ENCODE measurements at regions not wholly inside any gene's neighbourhood (a gene's known extent, or its start where the extent isn't known, plus 50 kb on each side); places are given as distances from the start of the nearest gene placed in this dataset.

DNA sequence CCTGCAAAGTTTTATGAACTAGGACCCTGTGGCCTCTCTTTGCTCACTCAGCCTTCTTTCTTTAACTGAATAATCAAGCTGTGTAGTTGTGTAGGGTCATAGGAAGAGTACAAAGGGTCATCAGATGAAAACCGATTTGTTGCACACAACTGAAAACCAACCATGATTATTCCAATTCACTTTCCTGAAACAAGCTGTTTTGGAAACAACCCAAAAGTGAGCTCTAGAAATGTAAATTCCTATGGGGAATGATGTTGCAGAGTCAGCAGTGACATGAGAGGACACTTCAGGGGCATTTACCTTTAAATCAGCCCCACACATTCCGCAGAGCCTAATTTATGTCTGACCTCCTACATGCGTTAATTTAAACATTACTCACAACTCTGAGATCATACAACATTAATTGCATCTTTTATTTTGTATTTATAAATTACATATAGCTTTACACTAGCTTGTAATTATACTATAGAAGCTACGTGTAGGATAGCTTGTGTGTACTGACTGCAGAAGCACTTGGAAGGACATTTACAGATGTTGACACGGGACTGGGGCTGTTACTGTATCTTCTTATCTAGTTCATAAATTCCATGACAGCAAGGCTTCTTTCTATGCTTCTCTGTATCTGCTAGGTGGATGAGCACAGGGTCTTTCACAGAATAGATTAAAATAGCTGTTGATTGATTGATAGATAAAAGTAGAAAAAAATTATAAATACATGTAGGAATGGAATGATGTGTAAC, 139.9 kb upstream of the AKR1E2 start:
- TF ChIP-seq CTCF (conservative IDR thresholded peaks at IDR 0.05; ENCODE audit: low read depth, low read length), result no peak
- no peak overlapping the region for H3K4me3 ChIP-seq (ENCODE audit: low read depth, low read length)
- DNase-seq (ENCODE audit: low read depth), result no peak

- no peak overlapping the region for H3K4me3 ChIP-seq (ENCODE audit: low read depth, low read length)
- no peak for DNase-seq (ENCODE audit: low read depth)
- no peak for TF ChIP-seq CTCF (conservative IDR thresholded peaks at IDR 0.05; ENCODE audit: low read depth, low read length)
Observed at GRCh38 chr10:4685491-4685890, 140.5 kb upstream of the AKR1E2 start.

DNA sequence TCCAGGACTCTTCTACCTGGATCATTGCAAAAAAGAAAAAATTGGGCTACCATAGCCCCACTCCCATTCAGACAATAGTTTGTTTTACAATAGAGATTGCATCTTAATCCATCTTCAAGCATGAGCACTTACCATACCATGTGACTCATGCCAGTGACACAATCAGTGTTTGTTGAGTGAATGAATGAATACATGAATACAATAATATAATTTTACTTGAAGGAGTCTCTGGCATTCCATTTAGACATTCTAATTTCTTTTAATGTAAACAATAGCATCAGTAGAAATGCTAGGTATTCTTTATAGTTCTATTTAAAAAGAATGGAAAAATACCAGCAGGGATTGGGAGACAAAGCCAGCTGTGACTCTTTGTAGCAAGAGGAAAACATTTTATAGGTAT, 141.6 kb upstream of the AKR1E2 start:
- H3K4me3 ChIP-seq (ENCODE audit: low read depth, low read length), result no peak overlapping the region
- DNase-seq (ENCODE audit: low read depth), result no peak
- no peak for TF ChIP-seq CTCF (conservative IDR thresholded peaks at IDR 0.05; ENCODE audit: low read depth, low read length)

DNA sequence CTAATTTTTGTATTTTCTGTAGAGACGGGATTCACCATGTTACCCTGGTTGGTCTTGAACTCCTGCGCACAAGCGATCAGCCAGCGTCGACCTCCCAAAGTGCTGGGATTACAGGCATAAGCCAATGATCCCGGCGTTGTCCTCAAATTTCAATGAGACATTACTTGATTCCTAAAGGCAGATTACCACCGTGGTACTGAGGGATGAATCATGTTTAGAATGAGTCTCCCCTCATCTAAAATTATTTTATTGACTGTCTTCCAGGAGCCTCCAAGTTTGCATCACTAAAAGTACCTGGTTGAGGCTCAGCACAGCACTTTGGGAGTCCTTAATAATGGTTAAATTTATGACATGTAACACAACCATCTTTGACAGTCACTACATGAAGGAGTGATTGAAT, 142.2 kb upstream of the AKR1E2 start:
- no peak for DNase-seq (ENCODE audit: low read depth)
- no peak for TF ChIP-seq CTCF (conservative IDR thresholded peaks at IDR 0.05; ENCODE audit: low read depth, low read length)
- H3K4me3 ChIP-seq (ENCODE audit: low read depth, low read length), result no peak overlapping the region

GRCh38 chr10:4683137-4683536, 142.9 kb upstream of the AKR1E2 start:
- no peak for TF ChIP-seq CTCF (conservative IDR thresholded peaks at IDR 0.05; ENCODE audit: low read depth, low read length)
- no peak overlapping the region for H3K4me3 ChIP-seq (ENCODE audit: low read depth, low read length)
- no peak for DNase-seq (ENCODE audit: low read depth)

DNA sequence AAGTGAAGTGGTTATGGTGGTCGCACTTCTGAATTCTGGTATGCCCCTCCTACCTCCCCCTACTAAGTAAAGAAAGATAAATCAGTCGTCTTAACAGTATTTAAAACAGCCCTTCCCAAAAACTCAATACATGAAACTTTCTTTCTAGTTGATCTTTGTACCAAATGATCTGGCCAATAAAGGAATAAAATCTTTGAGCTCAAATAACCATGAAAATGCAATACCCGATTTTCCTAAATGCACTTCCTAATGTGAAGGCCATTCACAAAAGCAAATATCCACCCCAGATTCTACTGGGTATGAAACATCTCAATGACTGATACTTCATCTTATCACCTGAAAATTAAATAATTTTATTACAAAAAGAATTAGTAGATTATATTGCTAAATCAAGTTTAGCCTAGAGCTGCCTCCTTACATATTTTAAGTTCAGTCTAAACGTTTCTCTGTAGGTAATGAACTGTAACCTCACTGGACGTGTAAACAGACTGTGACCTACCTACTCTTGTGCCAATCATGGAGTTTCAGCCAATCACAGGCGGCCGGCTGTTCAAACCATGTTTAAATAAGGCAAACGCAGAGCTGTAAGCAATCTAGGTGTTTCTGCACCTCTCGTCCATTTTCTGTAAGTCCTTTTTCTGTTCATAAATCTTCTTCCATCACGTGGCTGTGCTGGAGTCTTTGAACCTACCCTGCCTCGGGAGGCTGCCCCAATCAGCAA, 146.9 kb upstream of the AKR1E2 start:
- no peak for TF ChIP-seq CTCF (conservative IDR thresholded peaks at IDR 0.05; ENCODE audit: low read depth, low read length)
- DNase-seq (ENCODE audit: low read depth), result no peak
- no peak overlapping the region for H3K4me3 ChIP-seq (ENCODE audit: low read depth, low read length)
